Liver (tissue), 8 donors: ENCODE measurements at regions not wholly inside any gene's neighbourhood (a gene's known extent, or its start where the extent isn't known, plus 50 kb on each side); places are given as distances from the start of the nearest gene placed in this dataset.

ENCODE experiments used
- DNase-seq: peaks from one replicate; pipeline ENCODE4 v3.0.0-alpha.2; 2017; ENCODE audit warnings: low spot score
- H3K27ac ChIP-seq, 2 donors: one replicate each; pipeline ENCODE4 v1.7.0; 2013; ENCODE audit warnings: inconsistent platforms in 2 of 2, low read length in 2 of 2, control low read depth in 1 of 2, low read depth in 1 of 2, mild to moderate bottlenecking in 1 of 2
- H3K27me3 ChIP-seq, 4 donors: one replicate each; pipeline versions ENCODE4 v1.6.1 to v1.7.0; 2013; ENCODE audit warnings: low read length in 3 of 4, inconsistent platforms in 1 of 4, mild to moderate bottlenecking in 1 of 4, moderate library complexity in 1 of 4; ENCODE audit not compliant: control insufficient read depth in 4 of 4, insufficient read depth in 4 of 4
- H3K36me3 ChIP-seq, 4 donors: one replicate each; pipeline versions ENCODE4 v1.6.1 to v1.7.0; 2013; ENCODE audit warnings: low read length in 3 of 4, mild to moderate bottlenecking in 3 of 4, low read depth in 1 of 4, moderate library complexity in 1 of 4; ENCODE audit not compliant: control insufficient read depth in 4 of 4, insufficient read depth in 3 of 4
- H3K4me1 ChIP-seq, 4 donors: one replicate each; pipeline versions ENCODE4 v1.6.1 to v1.7.0; 2013; ENCODE audit warnings: low read length in 3 of 4, mild to moderate bottlenecking in 3 of 4, moderate library complexity in 1 of 4; ENCODE audit not compliant: control insufficient read depth in 4 of 4, insufficient read depth in 4 of 4
- H3K4me3 ChIP-seq, 3 donors: one replicate each; pipeline versions ENCODE4 v1.6.1 to v1.7.0; 2013; ENCODE audit warnings: low read length in 3 of 3, control low read depth in 1 of 3, low read depth in 1 of 3, mild to moderate bottlenecking in 1 of 3
- H3K9ac ChIP-seq, 2 donors: one replicate each; pipeline ENCODE4 v1.7.0; 2013; ENCODE audit warnings: low read length in 2 of 2, mild to moderate bottlenecking in 2 of 2, moderate library complexity in 2 of 2, control low read depth in 1 of 2, low read depth in 1 of 2
- H3K9me3 ChIP-seq, 4 donors: one replicate each; pipeline versions ENCODE4 v1.6.1 to v1.7.0; 2013; ENCODE audit warnings: low read length in 3 of 4; ENCODE audit not compliant: control insufficient read depth in 4 of 4
- ATF3 ChIP-seq: IDR thresholded peaks from 2 replicates; pipeline ENCODE4 v1.6.1; 2016; ENCODE audit warnings: antibody characterized with exemption
- CTCF ChIP-seq: fragments of 150-350 bp; IDR thresholded peaks from 2 replicates; pipeline ENCODE4 v1.5.1; 2017; ENCODE audit warnings: improper control_type of control experiment, low read depth, low read length; ENCODE audit not compliant: missing input control
- EGR1 ChIP-seq, 2 donors: IDR thresholded peaks; 2 replicates each; pipeline ENCODE4 v1.6.1; 2016 to 2018; ENCODE audit warnings: antibody characterized with exemption in 2 of 2, low read depth in 2 of 2
- FOXA1 ChIP-seq: IDR thresholded peaks from 2 replicates; pipeline ENCODE4 v1.6.1; 2016; ENCODE audit warnings: antibody characterized with exemption
- FOXA2 ChIP-seq: IDR thresholded peaks from 2 replicates; pipeline ENCODE4 v1.6.1; 2016; ENCODE audit warnings: antibody characterized with exemption
- GABPA ChIP-seq, 2 donors: IDR thresholded peaks in 1 of 2; conservative IDR thresholded peaks in 1 of 2; 2 replicates each; pipeline ENCODE4 v1.6.1; 2016; ENCODE audit warnings: antibody characterized with exemption in 2 of 2, mild to moderate bottlenecking in 1 of 2, moderate library complexity in 1 of 2
- HNF4A ChIP-seq, 2 donors: conservative IDR thresholded peaks; 2 replicates each; pipeline ENCODE4 v1.6.1; 2016; ENCODE audit warnings: antibody characterized with exemption in 2 of 2, mild to moderate bottlenecking in 2 of 2
- HNF4G ChIP-seq: IDR thresholded peaks from 2 replicates; pipeline ENCODE4 v1.6.1; 2016; ENCODE audit warnings: antibody characterized with exemption
- JUND ChIP-seq, 2 donors: IDR thresholded peaks; 2 replicates each; pipeline ENCODE4 v1.6.1; 2016; ENCODE audit warnings: antibody characterized with exemption in 2 of 2
- MAX ChIP-seq: IDR thresholded peaks from 2 replicates; pipeline ENCODE4 v1.6.1; 2016; ENCODE audit warnings: antibody characterized with exemption
- NR2F2 ChIP-seq: IDR thresholded peaks from 2 replicates; pipeline ENCODE4 v1.6.1; 2016; ENCODE audit warnings: antibody characterized with exemption
- RAD21 ChIP-seq, 2 donors: IDR thresholded peaks; 2 replicates each; pipeline ENCODE4 v1.6.1; 2016; ENCODE audit warnings: antibody characterized with exemption in 2 of 2, mild to moderate bottlenecking in 2 of 2
- REST ChIP-seq: IDR thresholded peaks from 2 replicates; pipeline ENCODE4 v1.6.1; 2016; ENCODE audit warnings: antibody characterized with exemption, mild to moderate bottlenecking
- RXRA ChIP-seq, 2 donors: IDR thresholded peaks; 2 replicates each; pipeline ENCODE4 v1.6.1; 2017 to 2018; ENCODE audit warnings: antibody characterized with exemption in 2 of 2, mild to moderate bottlenecking in 1 of 2
- SP1 ChIP-seq: IDR thresholded peaks from 2 replicates; pipeline ENCODE4 v1.6.1; 2018; ENCODE audit warnings: antibody characterized with exemption, mild to moderate bottlenecking
- TAF1 ChIP-seq: conservative IDR thresholded peaks from 2 replicates; pipeline ENCODE4 v1.6.1; 2016; ENCODE audit warnings: antibody characterized with exemption, mild to moderate bottlenecking
- YY1 ChIP-seq: IDR thresholded peaks from 2 replicates; pipeline ENCODE4 v1.6.1; 2016; ENCODE audit warnings: antibody characterized with exemption, mild to moderate bottlenecking
- ZBTB33 ChIP-seq: IDR thresholded peaks from 2 replicates; pipeline ENCODE4 v1.6.1; 2016; ENCODE audit warnings: antibody characterized with exemption
- WGBS: extraction: QIAGEN DNeasy Blood & Tissue Kit; methylation state at CpG from one replicate; pipeline ENCODE4 v1.1.7; 2013; 5-methylcytosine and 5-hydroxymethylcytosine counted together
- donor health status: healthy.
- donor health status: healthy.
- donor health status: healthy.
- donor health status: healthy.
- donor health status: healthy.

- no peak overlapping the region for H3K4me3 ChIP-seq
- no peak for TF ChIP-seq RAD21 (IDR thresholded peaks at IDR 0.05)
- no peak for TF ChIP-seq JUND (IDR thresholded peaks at IDR 0.05)
- no peak for TF ChIP-seq HNF4A (conservative IDR thresholded peaks at IDR 0.05)
- no peak for TF ChIP-seq GABPA (IDR thresholded peaks at IDR 0.05 in 1 of 2, conservative IDR thresholded peaks at IDR 0.05 in 1 of 2)
- TF ChIP-seq CTCF, result no peak
- TF ChIP-seq HNF4G, result no peak
- TF ChIP-seq REST, result no peak
- TF ChIP-seq EGR1 (IDR thresholded peaks at IDR 0.05; ENCODE audit: low read depth in 2 of 2), result no peak
- no peak for TF ChIP-seq ATF3
- no peak for TF ChIP-seq NR2F2
- TF ChIP-seq YY1, result no peak
- no peak for TF ChIP-seq FOXA2
- no peak for TF ChIP-seq RXRA (IDR thresholded peaks at IDR 0.05)
- TF ChIP-seq SP1, result no peak
- TF ChIP-seq ZBTB33, result no peak
- no peak for TF ChIP-seq TAF1
- no peak for TF ChIP-seq MAX
- TF ChIP-seq FOXA1, result no peak
Observed at GRCh38 chr6:756224-756623, 63.3 kb upstream of the EXOC2 start.

GRCh38 chr6:754202-754601 lies 61.3 kb upstream of the EXOC2 start:
- Histone ChIP-seq H3K27me3 (no peaks in the 10 kb centered on the region), H3K4me1 (no peaks in the 10 kb centered on the region), H3K9me3 (no peaks in the 10 kb centered on the region), H3K36me3 (no peaks in the 10 kb centered on the region), H3K27ac (no peak overlapping the region), H3K4me3 (no peak overlapping the region), H3K9ac (no peak overlapping the region)
- no peak for DNase-seq
- peak; percentile 25 to 41 for TF ChIP-seq RXRA (IDR thresholded peaks at IDR 0.05)
- no peak for TF ChIP-seq HNF4G
- TF ChIP-seq HNF4A (conservative IDR thresholded peaks at IDR 0.05), result peak; percentile 31 to 37
- WGBS, result 30% methylated on average over 3 of the region's 3 CpGs

More at GRCh38 chr6:756224-756623, 63.3 kb upstream of the EXOC2 start:
- no peak overlapping the region for H3K9ac ChIP-seq
- H3K9me3 ChIP-seq, result no peaks in the 10 kb centered on the region
- no peaks in the 10 kb centered on the region for H3K27me3 ChIP-seq
- no peaks in the 10 kb centered on the region for H3K36me3 ChIP-seq
- H3K4me1 ChIP-seq, result no peaks in the 10 kb centered on the region
- DNase-seq, result no peak
- H3K27ac ChIP-seq, result no peak overlapping the region
